Activated effector memory CD4-positive, alpha-beta T cell treated with Interleukin-2 at 50 U/mL for 16 hours (primary cell): ENCODE measurements at regions not wholly inside any gene's neighbourhood (a gene's known extent, or its start where the extent isn't known, plus 50 kb on each side); places are given as distances from the start of the nearest gene placed in this dataset.
"Not testable (repeated sequence)": the region's sequence is repeated elsewhere in the genome, so short reads cannot be mapped to it uniquely, and the experiment has no call there.

Source experiments
- DNase-seq: peaks from one replicate; pipeline ENCODE4 v3.0.0-alpha.2; 2020

DNA sequence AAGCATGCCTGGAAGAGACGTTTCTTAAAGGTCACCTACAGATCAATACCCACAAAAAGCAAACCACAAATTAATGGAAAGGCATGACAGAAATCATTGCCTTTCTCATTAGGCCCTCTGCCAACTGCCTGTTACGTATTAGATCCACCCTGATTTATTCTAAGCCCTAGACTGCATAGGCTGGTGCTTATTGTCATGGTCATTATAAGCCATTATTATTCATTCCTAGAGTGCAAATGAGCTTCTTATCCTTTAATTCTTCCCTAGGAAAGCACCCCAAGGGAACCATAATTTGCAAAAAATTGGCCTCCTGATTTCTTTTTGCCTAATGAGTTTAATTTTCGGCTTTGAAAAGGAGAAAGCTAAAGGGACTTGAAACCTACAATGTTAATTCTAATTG is 184.2 kb upstream of the GPRIN3 start:
- DNase-seq, result no peak

DNA sequence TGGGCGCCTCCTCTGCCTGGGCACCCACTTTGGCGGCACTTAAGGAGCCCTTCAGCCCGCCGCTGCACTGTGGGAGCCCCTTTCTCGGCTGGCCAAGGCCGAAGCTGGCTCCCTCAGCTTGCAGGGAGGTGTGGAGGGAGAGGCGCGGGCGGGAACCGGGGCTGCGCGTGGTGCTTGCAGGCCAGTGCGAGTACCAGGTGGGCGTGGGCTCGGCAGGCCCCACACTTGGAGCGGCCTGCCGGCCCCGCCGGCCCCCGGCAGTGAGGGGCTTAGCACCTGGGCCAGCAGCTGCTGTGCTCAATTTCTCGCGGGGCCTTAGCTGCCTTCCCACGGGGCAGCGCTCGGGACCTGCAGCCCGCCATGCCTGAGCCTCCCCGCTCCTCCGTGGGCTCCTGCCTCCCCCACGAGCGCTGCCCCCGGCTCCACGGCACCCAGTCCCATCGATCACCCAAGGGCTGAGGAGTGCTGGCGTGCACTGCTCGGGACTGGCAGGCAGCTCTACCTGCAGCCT is 182.4 kb upstream of the GPRIN3 start:
- not testable (repeated sequence) for DNase-seq

DNA sequence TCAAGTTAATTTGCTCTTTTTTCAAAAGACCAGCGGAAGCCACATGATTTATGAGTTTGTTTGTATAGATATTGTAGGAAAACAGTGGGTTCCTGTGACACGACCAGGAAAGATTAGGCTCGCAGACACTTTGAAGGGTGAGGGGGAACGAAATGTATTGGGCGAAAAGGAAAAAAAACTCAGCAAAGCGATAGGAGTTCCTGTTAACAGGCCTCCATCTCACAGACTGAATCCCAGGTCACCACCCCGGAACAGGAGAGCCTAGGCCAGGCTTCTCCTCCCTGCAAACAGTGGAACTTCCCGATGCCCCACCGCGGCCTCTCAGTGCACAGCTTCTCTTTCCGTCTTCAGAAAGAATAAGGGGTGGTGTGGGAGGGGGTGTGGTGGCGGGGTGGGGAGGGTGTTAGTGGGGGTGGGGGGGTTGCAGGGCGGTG is 181.8 kb upstream of the GPRIN3 start:
- no peak for DNase-seq

DNA sequence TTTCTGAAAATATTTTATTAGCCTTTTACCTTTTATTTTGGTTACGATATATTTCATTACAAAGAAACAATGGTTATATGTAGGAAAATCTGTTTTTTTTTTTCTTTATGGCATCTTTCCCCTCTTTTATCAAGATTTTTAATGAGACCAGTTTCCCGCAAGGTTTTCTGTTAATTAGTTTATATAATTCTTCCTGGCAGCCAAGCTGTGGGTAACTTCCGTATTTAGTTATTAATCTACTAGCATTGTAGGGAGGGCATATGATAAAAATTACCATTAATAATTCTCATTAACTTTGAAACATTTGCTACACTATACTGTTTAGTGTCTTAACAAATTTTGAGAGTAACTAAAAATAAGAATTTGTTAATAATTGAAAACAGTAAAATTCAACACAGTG is 181.1 kb upstream of the GPRIN3 start:
- no peak for DNase-seq

DNA sequence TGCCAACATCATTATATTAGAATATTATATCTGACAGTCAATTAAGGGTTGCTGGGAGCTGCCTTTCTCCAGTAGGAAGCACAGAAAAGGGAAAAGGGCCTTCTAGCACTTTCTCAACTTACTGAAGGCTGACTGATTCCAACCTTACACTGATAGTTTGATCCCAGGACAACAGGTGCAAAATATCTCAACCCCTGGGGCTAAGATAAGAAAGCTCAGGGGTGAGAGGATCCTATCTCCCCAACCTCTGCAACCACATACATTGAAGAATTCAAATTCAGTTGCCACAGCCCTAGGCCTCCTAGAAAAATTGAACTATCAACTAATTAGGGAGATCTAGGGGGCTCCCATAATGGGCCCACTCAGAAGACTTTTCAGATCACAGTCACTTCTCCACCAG is 179.1 kb upstream of the GPRIN3 start:
- no peak for DNase-seq

DNA sequence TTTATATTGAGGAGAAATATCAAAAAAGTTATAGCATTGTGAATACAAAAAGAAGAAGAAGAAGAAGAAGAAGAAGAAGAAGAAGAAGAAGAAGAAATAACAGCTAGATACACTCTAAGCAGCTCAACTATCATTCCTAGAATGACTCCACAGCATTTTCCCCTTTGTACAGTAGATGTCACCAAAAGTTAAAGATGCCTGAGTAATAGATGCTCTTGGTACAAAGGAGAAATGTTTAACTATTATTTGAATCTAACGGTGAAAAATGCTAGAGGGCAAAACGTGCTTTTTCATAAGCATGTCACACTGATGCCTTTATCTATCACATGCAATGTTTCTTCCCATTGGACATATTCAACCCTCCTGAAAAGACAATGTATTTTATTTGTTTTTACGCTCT is 178.4 kb upstream of the GPRIN3 start:
- DNase-seq, result no peak

DNA sequence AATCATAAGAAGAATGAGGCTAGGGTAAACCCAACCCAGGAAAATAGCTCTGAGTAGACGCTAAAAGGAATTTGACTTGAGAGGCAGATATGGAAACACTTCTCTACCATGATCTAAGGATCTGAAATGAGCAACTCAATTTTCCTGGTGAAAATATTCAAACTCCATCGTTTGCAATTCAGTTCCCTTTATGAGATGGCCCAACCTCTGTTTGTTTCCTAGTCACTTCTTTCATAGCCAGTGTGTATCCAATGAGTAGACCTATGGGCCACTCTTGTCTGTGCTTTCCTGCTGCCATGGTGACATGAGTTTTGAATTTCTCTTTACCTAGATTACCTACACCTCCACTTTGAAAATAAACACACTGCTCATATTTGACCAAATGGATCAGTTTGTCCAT is 176.2 kb upstream of the GPRIN3 start:
- no peak for DNase-seq

DNA sequence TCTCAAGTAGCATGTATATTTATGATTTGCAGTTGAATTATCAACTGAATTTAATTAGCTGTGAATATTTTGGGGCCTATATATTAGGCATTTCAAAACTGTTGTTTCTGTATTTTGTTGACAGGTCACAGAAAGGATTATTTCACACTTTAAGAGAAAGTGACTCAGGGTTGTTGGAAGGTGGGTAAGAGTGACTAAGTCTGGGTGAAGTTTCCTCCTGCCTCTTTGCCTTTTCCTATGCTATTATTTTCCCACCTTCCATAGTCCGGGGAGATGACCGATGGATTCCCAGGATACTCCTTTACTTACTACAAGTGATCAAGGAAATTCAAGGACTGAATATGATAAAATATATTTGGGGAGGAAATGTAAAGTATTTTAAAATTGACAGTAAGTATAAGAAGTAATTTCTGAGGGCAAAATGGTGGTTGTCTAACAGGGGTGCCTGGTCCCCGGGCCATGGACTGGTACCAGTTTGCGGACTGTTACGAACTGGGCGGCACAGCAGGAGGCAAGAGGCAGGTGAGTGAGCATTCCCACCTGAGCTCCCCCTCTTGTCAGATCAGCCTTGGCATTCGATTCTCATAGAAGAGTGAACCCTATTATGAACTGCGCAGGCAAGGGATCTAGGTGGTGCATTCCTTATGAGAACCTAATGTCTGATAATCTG is 175.5 kb upstream of the GPRIN3 start:
- no peak for DNase-seq

DNA sequence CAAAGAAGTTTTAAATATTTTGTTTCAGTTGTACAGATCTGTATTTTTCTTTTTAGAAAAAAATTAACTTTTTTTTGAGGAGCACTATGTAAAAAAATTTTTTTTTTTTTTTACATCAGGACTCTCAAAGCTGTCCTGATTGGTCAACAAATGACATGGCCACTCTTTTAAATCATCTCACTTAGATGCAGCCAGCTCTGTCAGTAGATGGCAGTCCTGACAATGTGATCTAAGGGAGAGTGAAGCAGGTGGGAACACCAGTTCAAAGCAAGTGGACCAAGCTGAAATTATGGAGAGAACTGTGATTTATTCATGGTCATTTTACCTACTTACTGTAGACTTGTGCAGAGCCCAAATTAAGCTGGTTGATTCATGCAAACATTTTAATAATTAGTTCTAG is 174.7 kb upstream of the GPRIN3 start:
- DNase-seq, result no peak

DNA sequence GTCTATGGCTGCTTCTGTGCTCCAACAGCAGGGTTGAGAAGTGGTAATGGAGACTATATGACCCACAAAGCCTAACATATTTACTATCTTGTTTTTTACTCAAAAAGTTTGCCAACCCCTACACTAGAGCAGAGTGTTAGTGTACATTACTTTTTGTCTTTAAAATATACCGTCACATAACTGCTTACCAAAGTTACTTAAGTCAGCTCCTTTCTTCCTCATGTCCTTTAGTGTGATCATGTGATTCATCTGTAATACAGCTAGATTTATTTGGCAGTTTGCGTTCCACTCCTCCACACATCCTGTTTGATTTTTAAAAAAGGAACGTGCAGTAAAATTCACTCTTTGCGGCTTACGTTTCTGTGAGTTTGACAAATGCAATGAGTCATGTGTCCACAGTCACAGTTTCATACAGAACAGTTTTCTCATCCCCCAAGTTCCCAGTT is 162.4 kb upstream of the GPRIN3 start:
- no peak for DNase-seq

DNA sequence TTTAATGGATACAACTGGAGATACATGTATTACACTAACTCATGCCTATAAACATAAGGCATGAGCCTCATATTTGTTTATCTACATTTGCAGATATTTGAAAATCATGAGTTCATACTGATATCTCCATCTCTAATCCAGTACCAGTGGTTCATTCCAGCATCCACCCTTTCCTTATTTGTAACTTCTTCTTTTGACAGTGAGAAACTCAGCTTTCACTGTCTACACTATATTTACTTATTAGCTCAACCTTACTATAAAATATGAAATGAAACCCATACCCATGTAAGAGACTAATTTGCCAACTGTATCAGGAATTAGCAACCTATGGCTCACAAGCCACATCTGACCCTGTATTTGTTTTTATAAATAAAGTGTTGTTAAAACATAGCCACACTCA is 161.9 kb upstream of the GPRIN3 start:
- DNase-seq, result no peak

DNA sequence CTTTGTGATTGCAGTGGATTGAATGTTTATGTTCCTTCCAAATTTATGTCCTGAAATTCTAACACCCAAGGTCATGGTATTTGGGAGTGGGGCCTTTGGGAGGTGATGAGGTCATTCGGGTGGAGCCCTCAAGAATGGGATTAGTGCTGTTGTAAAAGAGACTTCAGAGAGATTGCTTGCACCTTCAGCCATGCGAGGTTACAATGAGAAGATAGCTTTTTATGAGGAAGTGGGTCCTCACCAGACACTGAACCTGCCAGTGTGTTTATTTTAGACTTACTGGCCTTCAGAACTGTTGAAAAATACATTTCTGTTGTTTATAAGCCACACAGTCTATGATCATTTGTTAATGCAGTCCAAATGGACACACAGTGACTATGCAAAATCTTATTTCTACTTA is 161.0 kb upstream of the GPRIN3 start:
- DNase-seq, result no peak

DNA sequence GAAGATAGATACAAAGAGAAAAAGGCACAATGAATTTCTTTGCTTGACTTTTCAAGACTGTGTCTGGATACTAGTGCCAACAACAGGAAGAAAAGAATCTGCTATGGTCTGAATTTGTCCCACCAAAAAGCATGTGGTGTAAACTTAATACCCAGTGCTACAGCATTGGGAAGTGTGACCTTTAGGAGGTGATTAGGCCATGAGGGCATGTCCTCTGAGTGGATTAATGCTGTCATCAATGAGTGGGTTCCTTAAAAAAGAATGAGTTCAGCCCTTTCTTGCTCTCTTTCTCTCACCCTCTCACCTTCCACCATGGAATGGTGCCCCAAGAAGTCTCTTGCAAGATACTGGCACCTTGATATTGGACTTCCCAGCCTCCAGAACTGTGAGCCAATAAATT is 155.7 kb upstream of the GPRIN3 start:
- no peak for DNase-seq

DNA sequence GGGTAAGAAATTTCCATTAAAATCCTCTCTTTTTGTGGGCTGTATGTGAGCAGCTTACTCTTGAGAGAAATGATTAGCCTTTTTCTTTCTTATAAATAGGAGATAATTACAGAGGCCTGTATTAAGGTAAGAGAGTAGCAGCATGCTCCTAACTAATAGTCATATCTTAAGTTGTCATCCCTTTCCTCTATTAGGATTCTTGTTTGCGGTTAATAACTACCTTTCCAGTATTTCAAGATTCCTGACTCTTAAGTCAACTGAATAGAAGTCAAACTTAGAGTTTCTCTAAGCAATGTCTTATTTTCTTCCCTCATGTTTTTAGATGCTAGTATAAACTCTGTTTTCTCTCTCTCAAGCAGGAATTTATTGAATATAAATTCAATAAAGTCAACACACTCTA is 139.9 kb upstream of the GPRIN3 start:
- DNase-seq, result no peak

DNA sequence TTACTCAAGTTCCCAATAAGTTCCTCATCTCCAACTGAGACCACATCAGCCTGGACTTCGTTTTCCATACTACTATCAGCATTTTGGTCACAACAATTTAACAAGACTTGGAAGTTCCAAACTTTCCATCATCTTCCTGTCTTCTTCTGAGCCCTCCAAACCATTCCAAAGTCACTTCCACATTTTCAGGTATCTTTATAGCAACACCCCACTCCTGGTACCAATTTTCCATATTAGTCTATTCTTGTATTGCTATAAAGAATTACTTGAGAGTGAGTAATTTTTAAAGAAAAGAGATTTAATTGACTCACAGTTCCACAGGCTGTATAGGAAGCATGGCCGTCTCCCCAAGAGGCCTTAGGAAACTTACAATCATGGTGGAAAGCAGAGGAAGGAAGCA is 138.6 kb upstream of the GPRIN3 start:
- no peak for DNase-seq

DNA sequence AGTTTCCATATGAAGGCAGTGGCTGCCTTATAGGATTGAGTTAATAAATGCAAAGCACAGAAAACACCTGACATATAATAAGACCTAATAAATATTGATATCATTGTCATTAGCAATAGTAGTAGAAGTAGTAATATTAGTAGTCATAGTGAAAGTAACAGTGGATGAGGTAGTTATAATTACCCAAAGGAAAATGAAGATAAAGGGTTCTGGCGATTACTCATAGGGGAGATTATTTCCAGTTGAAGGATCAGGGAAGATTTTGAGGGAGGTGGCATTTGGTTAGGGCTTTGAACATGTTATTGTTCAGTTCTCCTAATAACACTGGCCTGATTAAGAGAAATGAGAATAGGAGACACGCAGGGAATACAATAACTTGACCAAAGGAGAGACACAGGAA is 131.9 kb upstream of the GPRIN3 start:
- no peak for DNase-seq

DNA sequence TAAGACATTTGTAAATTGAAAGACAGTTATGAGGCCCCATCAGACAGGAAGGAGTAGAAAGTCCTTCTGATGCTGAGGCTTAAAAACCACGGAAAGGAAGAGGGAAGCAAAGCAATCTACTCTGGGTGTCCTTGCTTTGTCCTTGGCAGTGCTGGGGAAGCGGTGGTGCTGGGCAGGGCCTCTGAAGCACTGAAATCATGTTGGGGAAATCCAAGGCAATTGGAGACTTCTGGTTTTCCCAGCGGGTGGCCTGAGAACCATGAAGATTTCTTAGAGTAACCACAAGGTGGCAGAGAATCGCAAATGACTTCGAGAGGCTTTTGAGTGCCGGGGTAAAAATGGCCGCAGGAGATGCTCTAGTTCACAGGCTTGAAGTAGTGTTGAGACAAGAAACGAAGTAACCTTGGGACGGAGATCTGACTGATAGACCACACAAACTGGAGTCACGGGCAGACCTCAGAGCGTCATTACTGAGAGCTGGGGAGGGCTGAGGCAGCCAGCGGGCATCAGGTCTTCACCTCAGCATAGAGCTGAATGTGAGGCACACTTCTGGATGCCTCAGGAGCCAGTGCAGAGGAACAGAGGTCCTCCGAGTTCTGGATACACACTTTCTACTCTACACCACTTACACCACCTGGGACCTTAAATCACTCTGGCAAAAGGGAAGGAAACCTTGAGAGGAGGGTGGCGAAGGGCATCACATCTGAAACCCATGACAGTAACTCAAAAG is 130.7 kb upstream of the GPRIN3 start:
- DNase-seq, result peak; percentile 19

DNA sequence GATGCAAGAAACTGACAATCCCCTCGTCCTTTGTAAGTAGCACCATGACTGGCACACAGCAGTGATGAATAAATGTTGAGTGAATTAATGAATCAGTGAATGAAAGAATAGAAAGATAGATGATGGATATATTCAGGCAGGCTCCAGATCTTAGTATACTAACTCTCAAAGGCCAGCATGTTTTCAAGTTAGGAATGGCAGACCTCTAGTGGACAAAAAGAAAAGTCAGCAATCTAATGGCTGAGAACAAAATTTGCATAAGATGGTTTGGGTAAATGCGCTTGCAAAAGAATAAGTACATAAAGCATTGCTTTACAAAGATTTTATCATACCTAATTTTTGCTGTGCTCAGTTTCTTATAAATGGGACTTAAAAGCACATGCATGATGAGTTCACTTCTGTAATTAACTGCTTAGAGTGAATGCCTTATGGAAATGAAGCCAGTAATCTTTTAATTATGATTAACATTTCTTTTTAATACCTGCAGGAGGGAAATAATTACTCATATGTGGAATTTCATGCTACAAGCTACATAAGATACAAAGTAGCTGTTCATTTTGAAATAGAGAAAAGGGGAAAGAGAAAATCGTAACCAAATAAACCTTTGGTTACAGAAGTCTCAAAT is 126.9 kb upstream of the GPRIN3 start:
- no peak for DNase-seq

DNA sequence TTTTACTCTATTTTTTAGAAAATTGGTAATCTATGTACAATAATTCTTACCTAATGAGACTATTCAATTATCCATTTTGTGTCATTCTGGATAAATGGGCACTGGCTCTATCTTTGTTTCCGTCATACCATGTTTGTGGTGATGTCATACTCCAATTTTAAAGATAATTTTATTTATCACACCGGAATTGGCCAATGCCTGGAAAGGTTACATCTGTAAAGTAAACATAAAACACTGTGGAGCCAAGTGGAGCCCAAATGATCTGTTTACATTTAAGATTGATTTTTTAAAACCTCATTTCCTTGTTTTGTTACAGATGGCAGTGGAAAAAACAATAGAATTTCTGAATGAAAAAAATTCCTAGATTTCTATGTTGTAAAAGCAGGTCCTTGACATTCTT is 120.2 kb upstream of the GPRIN3 start:
- DNase-seq, result no peak

DNA sequence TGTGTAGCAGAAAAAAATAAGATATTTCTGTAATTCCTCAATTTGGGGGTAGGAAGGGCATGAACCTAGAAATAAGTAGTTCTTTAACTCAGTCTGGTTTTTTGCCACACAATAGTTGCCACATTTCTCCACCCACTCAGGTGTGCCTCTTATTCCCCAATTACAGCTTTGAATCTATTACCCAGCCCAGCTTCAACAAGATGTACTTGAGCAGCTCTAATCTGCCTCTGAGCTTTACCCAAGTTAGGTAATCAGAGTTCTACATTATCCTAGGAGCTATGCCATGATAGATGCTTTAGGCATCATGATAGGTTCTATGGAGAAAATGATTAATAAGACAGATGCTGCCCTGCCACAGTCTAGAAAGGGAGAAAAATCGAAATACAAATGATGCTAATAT is 117.4 kb upstream of the GPRIN3 start:
- no peak for DNase-seq

DNA sequence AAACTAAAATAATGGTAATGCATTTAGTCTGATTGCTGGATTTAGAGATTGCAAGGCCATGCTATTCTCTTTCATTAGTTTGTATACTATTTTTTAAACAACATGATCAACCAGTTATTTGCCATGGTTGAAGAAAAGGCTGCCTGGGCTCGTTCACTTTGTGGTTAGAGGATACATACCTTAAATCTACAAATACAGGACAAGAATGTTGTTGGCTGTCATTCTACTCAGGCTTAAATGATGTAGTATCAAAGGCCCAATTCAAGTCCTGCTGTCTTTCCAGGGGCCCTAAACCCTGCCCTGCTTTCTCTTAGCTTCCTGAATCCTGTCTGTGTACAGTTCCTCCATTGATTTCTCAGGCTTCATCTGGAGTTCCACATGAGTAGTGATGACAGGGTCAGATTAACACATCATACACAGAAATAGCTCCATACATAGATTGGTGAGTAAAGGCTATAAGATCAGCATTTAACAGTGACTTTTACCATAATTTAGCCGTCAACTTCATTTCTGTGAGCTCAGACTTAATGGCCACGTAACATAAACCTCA is 114.9 kb upstream of the GPRIN3 start:
- DNase-seq, result no peak

DNA sequence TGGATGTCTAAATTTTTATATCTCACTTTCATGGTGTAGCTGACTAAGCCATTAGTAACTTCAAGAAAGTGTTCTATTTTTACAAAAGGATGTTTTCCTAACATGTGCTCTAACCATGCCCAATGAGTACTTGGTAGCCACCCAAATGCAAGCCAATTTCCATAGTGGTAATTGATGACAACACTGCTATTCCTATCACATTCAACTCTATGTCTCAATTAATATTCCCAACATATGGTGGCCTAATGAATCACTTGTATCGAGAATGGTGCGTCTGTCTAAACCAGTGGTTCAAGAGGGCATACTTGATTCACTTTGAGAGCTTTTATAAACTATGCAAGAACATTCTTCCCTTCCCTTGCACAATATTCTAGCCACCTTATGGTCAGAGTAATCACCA is 112.9 kb upstream of the GPRIN3 start:
- no peak for DNase-seq

DNA sequence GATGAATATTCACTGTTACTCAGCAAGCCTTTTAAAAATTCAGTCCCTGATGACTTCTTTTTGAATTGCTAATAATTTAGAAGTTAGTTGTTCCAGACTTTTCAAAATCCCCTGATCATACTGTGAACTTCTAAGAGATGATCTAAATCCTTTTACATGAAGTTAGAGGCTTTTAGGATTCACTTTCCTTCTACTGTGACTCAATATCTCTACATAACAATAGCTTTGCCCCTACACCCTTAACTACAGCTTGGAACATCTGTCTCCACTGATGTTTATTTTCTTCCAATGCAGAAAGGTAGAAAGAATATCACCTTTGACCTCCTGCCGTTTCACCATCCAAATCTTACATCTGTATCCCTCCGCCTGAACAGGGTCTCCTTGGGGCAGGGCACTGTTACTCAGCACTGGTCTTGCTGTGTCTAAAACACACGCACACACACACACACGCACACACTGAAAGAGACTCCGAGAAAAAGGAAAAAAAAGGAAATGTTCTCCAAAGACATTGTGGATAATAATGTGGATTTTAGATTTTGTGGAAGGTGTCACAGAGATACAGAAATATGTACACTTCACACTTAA is 111.6 kb upstream of the GPRIN3 start:
- no peak for DNase-seq

DNA sequence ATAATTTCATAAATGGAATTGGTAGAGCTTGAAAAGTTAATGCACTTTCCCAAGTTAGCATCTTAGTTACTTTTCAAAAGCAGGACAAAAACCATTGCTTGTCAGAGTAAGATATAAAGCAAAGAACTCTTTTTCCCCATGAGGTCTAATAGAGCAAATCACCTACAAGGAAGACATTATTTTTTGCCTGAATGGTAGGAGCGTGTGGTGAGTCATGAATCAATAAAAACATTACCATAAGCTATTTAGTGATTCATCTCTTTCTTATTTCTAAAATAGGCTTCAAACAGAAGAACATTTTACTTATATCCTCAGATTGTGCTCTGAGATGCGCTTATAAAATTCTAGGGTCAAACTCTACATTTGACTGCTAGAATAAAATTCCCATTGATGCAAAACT is 109.4 kb upstream of the GPRIN3 start:
- DNase-seq, result no peak
